ENCODE measurements at regions not wholly inside any gene's neighbourhood (a gene's known extent, or its start where the extent isn't known, plus 50 kb on each side); places are given as distances from the start of the nearest gene placed in this dataset.

DNA sequence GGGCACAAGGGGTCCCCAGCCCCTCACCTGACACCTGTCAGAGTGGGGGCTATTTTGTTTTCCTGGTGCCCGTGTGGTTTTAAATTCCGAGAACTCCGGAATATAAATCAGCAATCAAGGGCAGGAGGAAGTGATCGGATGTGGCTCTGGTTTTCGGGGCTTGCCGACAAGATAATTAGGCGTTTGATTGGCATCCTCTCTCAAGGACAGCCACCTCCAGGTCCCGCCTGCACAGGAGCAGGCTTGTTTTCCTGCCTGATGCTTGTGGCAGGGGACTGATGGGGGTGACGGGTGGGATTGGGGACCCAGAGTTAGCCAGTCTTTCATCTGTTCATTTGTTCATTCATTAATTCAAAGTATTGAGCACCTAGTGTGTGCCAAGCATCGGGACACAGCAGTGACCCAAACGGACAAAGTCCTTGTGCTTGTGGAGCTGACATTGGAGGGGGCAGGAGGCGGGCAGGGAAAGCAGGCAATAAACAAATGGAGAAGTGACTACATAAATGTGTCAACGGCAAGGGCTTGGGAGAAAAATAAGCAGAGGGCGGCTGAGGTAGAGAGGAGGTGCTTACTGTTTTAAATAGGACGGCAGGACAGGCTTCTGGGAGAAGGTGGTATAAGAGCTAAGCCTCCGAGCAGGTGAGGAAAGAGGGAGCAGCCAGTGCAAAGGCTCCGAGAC is 166.5 kb downstream of the PHETA1 start:
- peaks cover 5% of the 10 kb centered on the region; the same call in 1 of the 2 replicates for H3K27me3 ChIP-seq (ENCODE audit: insufficient read depth, low read depth)
- H3K9ac ChIP-seq, result no peak overlapping the region
- no peaks in the 10 kb centered on the region for H3K4me1 ChIP-seq (ENCODE audit: low read depth, poor library complexity, severe bottlenecking)
- H3K36me3 ChIP-seq (ENCODE audit: insufficient read depth), result no peaks in the 10 kb centered on the region
- no peak overlapping the region for H3K4me3 ChIP-seq (IDR thresholded peaks at IDR 0.05; ENCODE audit: insufficient read depth, low read depth, low read length)
- no peak overlapping the region for H2AFZ ChIP-seq (ENCODE audit: low read depth)
- H3K4me2 ChIP-seq, result no peak overlapping the region
- H3K27ac ChIP-seq, result no peak overlapping the region
- H4K20me1 ChIP-seq (ENCODE audit: insufficient read depth), result no peaks in the 10 kb centered on the region
- TF ChIP-seq, protein P1, sequence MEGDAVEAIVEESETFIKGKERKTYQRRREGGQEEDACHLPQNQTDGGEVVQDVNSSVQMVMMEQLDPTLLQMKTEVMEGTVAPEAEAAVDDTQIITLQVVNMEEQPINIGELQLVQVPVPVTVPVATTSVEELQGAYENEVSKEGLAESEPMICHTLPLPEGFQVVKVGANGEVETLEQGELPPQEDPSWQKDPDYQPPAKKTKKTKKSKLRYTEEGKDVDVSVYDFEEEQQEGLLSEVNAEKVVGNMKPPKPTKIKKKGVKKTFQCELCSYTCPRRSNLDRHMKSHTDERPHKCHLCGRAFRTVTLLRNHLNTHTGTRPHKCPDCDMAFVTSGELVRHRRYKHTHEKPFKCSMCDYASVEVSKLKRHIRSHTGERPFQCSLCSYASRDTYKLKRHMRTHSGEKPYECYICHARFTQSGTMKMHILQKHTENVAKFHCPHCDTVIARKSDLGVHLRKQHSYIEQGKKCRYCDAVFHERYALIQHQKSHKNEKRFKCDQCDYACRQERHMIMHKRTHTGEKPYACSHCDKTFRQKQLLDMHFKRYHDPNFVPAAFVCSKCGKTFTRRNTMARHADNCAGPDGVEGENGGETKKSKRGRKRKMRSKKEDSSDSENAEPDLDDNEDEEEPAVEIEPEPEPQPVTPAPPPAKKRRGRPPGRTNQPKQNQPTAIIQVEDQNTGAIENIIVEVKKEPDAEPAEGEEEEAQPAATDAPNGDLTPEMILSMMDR (conservative IDR thresholded peaks at IDR 0.05; ENCODE audit: low read depth, low read length), result no peak
- H3K79me2 ChIP-seq (ENCODE audit: insufficient read depth, low read depth), result no peaks in the 10 kb centered on the region

DNA sequence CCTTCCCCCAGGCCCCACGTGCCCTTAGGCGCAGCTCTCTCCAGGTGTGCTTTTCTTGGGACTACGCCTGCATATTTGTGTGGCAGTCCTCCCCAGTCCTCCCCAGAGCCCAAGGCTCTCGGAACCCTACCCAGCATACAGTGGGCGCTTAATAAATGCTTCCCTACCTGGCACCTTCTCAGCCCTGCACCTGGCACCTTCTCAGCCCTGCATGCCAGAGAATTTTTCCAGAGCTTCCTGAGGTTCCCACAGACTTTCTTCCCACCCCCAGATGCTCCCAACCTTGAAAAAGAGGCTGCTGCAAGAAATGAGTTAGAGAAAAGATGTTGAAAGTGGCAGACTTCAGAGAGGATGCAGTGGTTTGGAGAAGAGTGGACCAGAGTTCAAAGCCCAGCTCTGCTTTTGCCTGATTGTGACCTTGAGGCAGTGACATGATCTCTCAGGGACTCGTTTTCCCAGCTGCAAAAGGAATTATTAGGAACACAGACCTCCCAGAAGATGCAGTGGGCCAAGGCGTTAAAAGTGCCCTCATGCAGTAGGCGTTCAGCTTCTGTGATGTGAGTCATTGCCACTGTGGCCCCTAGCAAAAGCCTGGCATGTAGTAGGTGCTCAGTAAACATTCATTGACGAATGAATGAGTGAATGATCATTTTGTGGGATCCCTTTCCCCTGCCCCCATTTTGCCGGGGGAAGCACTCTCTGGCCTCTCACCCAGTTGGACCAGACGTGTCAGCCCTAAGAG is 167.2 kb downstream of the PHETA1 start:
- TF ChIP-seq, protein P1 (conservative IDR thresholded peaks at IDR 0.05; ENCODE audit: low read depth, low read length), result no peak

DNA sequence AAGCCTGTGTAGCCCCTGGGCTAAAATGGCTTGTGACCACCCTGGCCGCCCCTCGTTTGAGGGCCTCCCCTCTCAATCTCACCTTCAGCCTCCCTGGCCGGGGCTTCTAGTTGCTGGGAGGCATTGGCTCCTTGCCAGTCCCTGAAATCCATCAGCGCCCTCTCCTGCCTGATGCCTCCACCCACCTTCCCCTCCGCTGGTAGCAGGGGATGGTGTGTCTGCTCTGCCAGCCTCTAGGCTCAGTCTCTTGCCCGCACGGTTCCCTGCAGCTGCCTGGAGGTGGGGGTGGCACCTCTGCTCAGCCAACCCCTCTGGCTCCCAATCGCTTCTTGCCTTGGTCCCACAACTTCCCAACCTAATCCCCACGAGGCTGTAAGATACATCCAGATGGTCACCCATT is 167.9 kb downstream of the PHETA1 start:
- H3K79me2 ChIP-seq (ENCODE audit: insufficient read depth, low read depth), result no peaks in the 10 kb centered on the region
- TF ChIP-seq, protein P1 (conservative IDR thresholded peaks at IDR 0.05; ENCODE audit: low read depth, low read length), result no peak
- H3K4me3 ChIP-seq (IDR thresholded peaks at IDR 0.05; ENCODE audit: insufficient read depth, low read depth, low read length), result no peak overlapping the region
- H3K9ac ChIP-seq, result no peak overlapping the region
- peaks cover 5% of the 10 kb centered on the region; the same call in 1 of the 2 replicates for H3K27me3 ChIP-seq (ENCODE audit: insufficient read depth, low read depth)
- no peak overlapping the region for H2AFZ ChIP-seq (ENCODE audit: low read depth)
- H3K36me3 ChIP-seq (ENCODE audit: insufficient read depth), result no peaks in the 10 kb centered on the region
- no peaks in the 10 kb centered on the region for H3K4me1 ChIP-seq (ENCODE audit: low read depth, poor library complexity, severe bottlenecking)
- no peak overlapping the region for H3K27ac ChIP-seq
- H3K4me2 ChIP-seq, result no peak overlapping the region
- H4K20me1 ChIP-seq (ENCODE audit: insufficient read depth), result no peaks in the 10 kb centered on the region

More for the DNA sequence above, 167.2 kb downstream of the PHETA1 start:
- H3K4me2 ChIP-seq, result no peak overlapping the region
- no peaks in the 10 kb centered on the region for H3K79me2 ChIP-seq (ENCODE audit: insufficient read depth, low read depth)
- H3K36me3 ChIP-seq (ENCODE audit: insufficient read depth), result no peaks in the 10 kb centered on the region
- H3K4me3 ChIP-seq (IDR thresholded peaks at IDR 0.05; ENCODE audit: insufficient read depth, low read depth, low read length), result no peak overlapping the region
- no peaks in the 10 kb centered on the region for H3K4me1 ChIP-seq (ENCODE audit: low read depth, poor library complexity, severe bottlenecking)
- H3K9ac ChIP-seq, result no peak overlapping the region
- no peaks in the 10 kb centered on the region for H4K20me1 ChIP-seq (ENCODE audit: insufficient read depth)
- no peak overlapping the region for H2AFZ ChIP-seq (ENCODE audit: low read depth)
- H3K27me3 ChIP-seq (ENCODE audit: insufficient read depth, low read depth), result peaks cover 5% of the 10 kb centered on the region; the same call in 1 of the 2 replicates
- no peak overlapping the region for H3K27ac ChIP-seq

DNA sequence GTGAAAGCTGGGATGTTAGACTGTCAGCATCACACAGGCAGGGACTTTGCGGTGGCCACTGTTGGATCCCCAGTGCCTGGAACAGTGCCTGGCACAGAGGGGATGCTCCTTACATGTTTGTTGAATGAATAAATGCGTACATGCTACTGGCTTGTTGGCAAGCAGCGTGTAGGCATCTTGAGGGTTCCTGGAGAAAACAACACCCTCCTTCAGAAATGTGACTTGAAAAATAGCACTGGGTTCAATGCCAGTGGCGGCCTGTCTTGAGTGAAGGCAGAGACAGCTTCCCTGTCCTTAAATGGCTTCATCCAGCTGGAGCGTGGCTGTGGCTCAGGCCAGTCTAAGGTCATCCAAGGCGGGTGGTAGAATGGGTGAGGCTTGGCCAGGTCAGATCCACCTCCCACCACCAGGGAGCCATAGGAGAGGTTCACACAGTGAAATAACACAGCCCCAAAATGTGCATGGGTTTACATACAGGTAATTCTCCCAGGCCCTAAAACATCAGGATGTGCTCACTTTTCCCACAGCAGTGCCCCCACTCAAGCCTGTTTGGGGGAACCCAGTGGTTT is 171.4 kb downstream of the PHETA1 start:
- TF ChIP-seq, protein P1 (conservative IDR thresholded peaks at IDR 0.05; ENCODE audit: low read depth, low read length), result no peak

More for the DNA sequence above, 171.4 kb downstream of the PHETA1 start:
- no peak overlapping the region for H3K4me3 ChIP-seq (IDR thresholded peaks at IDR 0.05; ENCODE audit: insufficient read depth, low read depth, low read length)
- H4K20me1 ChIP-seq (ENCODE audit: insufficient read depth), result no peaks in the 10 kb centered on the region
- no peak overlapping the region for H3K4me2 ChIP-seq
- peaks cover 6% of the 10 kb centered on the region for H3K4me1 ChIP-seq (ENCODE audit: low read depth, poor library complexity, severe bottlenecking)
- no peak overlapping the region for H3K9ac ChIP-seq
- H2AFZ ChIP-seq (ENCODE audit: low read depth), result no peak overlapping the region
- no peaks in the 10 kb centered on the region for H3K36me3 ChIP-seq (ENCODE audit: insufficient read depth)
- no peaks in the 10 kb centered on the region for H3K27me3 ChIP-seq (ENCODE audit: insufficient read depth, low read depth)
- no peak overlapping the region for H3K27ac ChIP-seq
- H3K79me2 ChIP-seq (ENCODE audit: insufficient read depth, low read depth), result no peaks in the 10 kb centered on the region
